ENCODE measurements at regions not wholly inside any gene's neighbourhood (a gene's known extent, or its start where the extent isn't known, plus 50 kb on each side); places are given as distances from the start of the nearest gene placed in this dataset.

- Histone ChIP-seq H2AFZ (ENCODE audit: low read depth, low read length) (no peak overlapping the region), H3K9me2 (ENCODE audit: insufficient read depth, low read length) (no peaks in the 10 kb centered on the region), H3K27ac (ENCODE audit: low read length) (no peak overlapping the region), H3K4me2 (ENCODE audit: low read length) (no peak overlapping the region), H3F3A (ENCODE audit: insufficient read depth, low read length, poor library complexity, severe bottlenecking) (no peaks in the 10 kb centered on the region), H3K79me2 (replicated peaks; ENCODE audit: insufficient read depth, low read length) (no peaks in the 10 kb centered on the region), H3K27me3 (ENCODE audit: insufficient read depth, low read depth, low read length) (no peaks in the 10 kb centered on the region), H3K36me3 (ENCODE audit: insufficient read depth, low read length) (no peaks in the 10 kb centered on the region), H3K9me3 (ENCODE audit: low read length) (no peaks in the 10 kb centered on the region), H4K20me1 (ENCODE audit: insufficient read depth) (no peaks in the 10 kb centered on the region), H3K4me3 (ENCODE audit: low read length) (no peak overlapping the region), H3K9ac (ENCODE audit: low read length) (no peak overlapping the region)
- no peak for TF ChIP-seq REST (IDR thresholded peaks at IDR 0.05; ENCODE audit: borderline replicate concordance)
- TF ChIP-seq EP300 (conservative IDR thresholded peaks at IDR 0.05; ENCODE audit: poor library complexity, severe bottlenecking) = no peak
- TF ChIP-seq POLR2AphosphoS5 (IDR thresholded peaks at IDR 0.05) = no peak
- TF ChIP-seq MXI1 (conservative IDR thresholded peaks at IDR 0.05; ENCODE audit: poor library complexity, severe bottlenecking) = no peak
- no peak for TF ChIP-seq CTCF (IDR thresholded peaks at IDR 0.05; ENCODE audit: poor library complexity, severe bottlenecking)
- no peak for TF ChIP-seq RAD21 (conservative IDR thresholded peaks at IDR 0.05)
- no peak for TF ChIP-seq TAF1 (IDR thresholded peaks at IDR 0.05; ENCODE audit: low read depth)
- no peak for TF ChIP-seq EZH2 (IDR thresholded peaks at IDR 0.05; ENCODE audit: borderline replicate concordance, insufficient read depth, low read length, poor library complexity, severe bottlenecking)
- no peak for TF ChIP-seq SMC3 (conservative IDR thresholded peaks at IDR 0.05; ENCODE audit: poor library complexity)
These were observed 160.3 kb downstream of the BMP7 start for GRCh38 chr20:57106030-57106682.

- H3K36me3 ChIP-seq (ENCODE audit: insufficient read depth, low read length) = no peaks in the 10 kb centered on the region
- no peak overlapping the region for H2AFZ ChIP-seq (ENCODE audit: low read depth, low read length)
- no peak overlapping the region for H3K4me3 ChIP-seq (ENCODE audit: low read length)
- H3F3A ChIP-seq (ENCODE audit: insufficient read depth, low read length, poor library complexity, severe bottlenecking) = no peaks in the 10 kb centered on the region
- H4K20me1 ChIP-seq (ENCODE audit: insufficient read depth) = no peaks in the 10 kb centered on the region
- no peaks in the 10 kb centered on the region for H3K79me2 ChIP-seq (replicated peaks; ENCODE audit: insufficient read depth, low read length)
- no peaks in the 10 kb centered on the region for H3K27me3 ChIP-seq (ENCODE audit: insufficient read depth, low read depth, low read length)
- H3K9me2 ChIP-seq (ENCODE audit: insufficient read depth, low read length) = no peaks in the 10 kb centered on the region
- H3K4me2 ChIP-seq (ENCODE audit: low read length) = no peak overlapping the region
- no peak overlapping the region for H3K9ac ChIP-seq (ENCODE audit: low read length)
- H3K9me3 ChIP-seq (ENCODE audit: low read length) = no peaks in the 10 kb centered on the region
- TF ChIP-seq MXI1 (conservative IDR thresholded peaks at IDR 0.05; ENCODE audit: poor library complexity, severe bottlenecking) (no peak), TAF1 (IDR thresholded peaks at IDR 0.05; ENCODE audit: low read depth) (no peak)
- no peak overlapping the region for H3K27ac ChIP-seq (ENCODE audit: low read length)
These were observed 159.7 kb downstream of the BMP7 start for GRCh38 chr20:57106692-57107091.
